Naive B cell (primary cell): ENCODE measurements at regions not wholly inside any gene's neighbourhood (a gene's known extent, or its start where the extent isn't known, plus 50 kb on each side); places are given as distances from the start of the nearest gene placed in this dataset.
"Not testable (repeated sequence)": the region's sequence is repeated elsewhere in the genome, so short reads cannot be mapped to it uniquely, and the experiment has no call there.

Source experiments
- ATAC-seq, 2 donors: fragments of 150-1000 bp; cut with Tn5 transposase; 2 replicates each; pipeline ENCODE4 v1.10.0; 2021; ENCODE audit warnings: low read depth in 2 of 2, mild to moderate bottlenecking in 2 of 2, moderate library complexity in 2 of 2
- DNase-seq: peaks from one replicate; pipeline ENCODE4 v3.0.0; 2022
- H3K27ac Mint-ChIP-seq, 6 donors: one replicate each; pipeline ENCODE4 v1.8.0; 2020 to 2022; ENCODE audit warnings: mild to moderate bottlenecking in 6 of 6, mixed read lengths in 6 of 6, moderate library complexity in 5 of 6, inconsistent platforms in 2 of 6
- H3K27me3 Mint-ChIP-seq, 3 donors: one replicate each; pipeline ENCODE4 v1.8.0; 2021 to 2022; ENCODE audit warnings: mixed read lengths in 3 of 3, mild to moderate bottlenecking in 1 of 3
- H3K36me3 Mint-ChIP-seq, 2 donors: one replicate each; pipeline ENCODE4 v1.8.0; 2020 to 2022; ENCODE audit warnings: mixed read lengths in 2 of 2, inconsistent platforms in 1 of 2, mild to moderate bottlenecking in 1 of 2
- H3K4me1 Mint-ChIP-seq, 3 donors: one replicate each; pipeline ENCODE4 v1.8.0; 2020 to 2022; ENCODE audit warnings: mixed read lengths in 3 of 3, inconsistent platforms in 1 of 3, mild to moderate bottlenecking in 1 of 3, moderate library complexity in 1 of 3
- H3K4me3 Mint-ChIP-seq, 8 donors: one replicate each; pipeline ENCODE4 v1.8.0; 2020 to 2022; ENCODE audit warnings: mild to moderate bottlenecking in 8 of 8, mixed read lengths in 8 of 8, moderate library complexity in 8 of 8, inconsistent platforms in 2 of 8
- H3K9me3 Mint-ChIP-seq, 7 donors: one replicate each; pipeline ENCODE4 v1.8.0; 2020 to 2022; ENCODE audit warnings: mixed read lengths in 7 of 7, mild to moderate bottlenecking in 5 of 7, inconsistent platforms in 2 of 7, moderate library complexity in 1 of 7

GRCh38 chr5:130616161-130616560, 548.9 kb downstream of the HINT1 start:
- Mint-ChIP-seq H3K4me1 (no peaks in the 10 kb centered on the region), H3K9me3 (peaks cover 0 to 9% (median 7%) of the 10 kb centered on the region in 7 donors), H3K27ac (no peak overlapping the region), H3K36me3 (no peaks in the 10 kb centered on the region), H3K27me3 (no peaks in the 10 kb centered on the region), H3K4me3 (no peak overlapping the region)
- DNase-seq (no peak), ATAC-seq (no peak)

- Mint-ChIP-seq H3K4me3 (no peak overlapping the region), H3K9me3 (peaks cover 0 to 13% (median 2%) of the 10 kb centered on the region in 7 donors), H3K4me1 (no peaks in the 10 kb centered on the region), H3K36me3 (no peaks in the 10 kb centered on the region), H3K27ac (no peak overlapping the region), H3K27me3 (no peaks in the 10 kb centered on the region)
- ATAC-seq (no peak), DNase-seq (no peak)
Measured at GRCh38 chr5:130605234-130605633, 559.8 kb downstream of the HINT1 start.

- not testable (repeated sequence) for H3K36me3 Mint-ChIP-seq, H3K4me3 Mint-ChIP-seq, H3K27me3 Mint-ChIP-seq, ATAC-seq, H3K27ac Mint-ChIP-seq, DNase-seq, H3K4me1 Mint-ChIP-seq
- H3K9me3 Mint-ChIP-seq: peaks cover 2 to 17% (median 7%) of the 10 kb centered on the region in 7 donors
Measured at GRCh38 chr5:130596647-130597046, 568.4 kb downstream of the HINT1 start.

- ATAC-seq (no peak), DNase-seq (no peak)
- Mint-ChIP-seq H3K27me3 (no peaks in the 10 kb centered on the region), H3K36me3 (no peaks in the 10 kb centered on the region), H3K9me3 (peaks cover 0 to 3% (median 0%) of the 10 kb centered on the region in 7 donors), H3K4me3 (no peak overlapping the region), H3K4me1 (no peaks in the 10 kb centered on the region), H3K27ac (no peak overlapping the region)
Measured at GRCh38 chr5:130580264-130580663, 584.8 kb downstream of the HINT1 start.

GRCh38 chr5:130578354-130578753, 586.7 kb downstream of the HINT1 start:
- no peak for ATAC-seq
- H3K4me3 Mint-ChIP-seq: no peak overlapping the region
- H3K36me3 Mint-ChIP-seq: no peaks in the 10 kb centered on the region
- peaks cover 0 to 3% (median 0%) of the 10 kb centered on the region in 7 donors for H3K9me3 Mint-ChIP-seq
- no peak for DNase-seq
- no peaks in the 10 kb centered on the region for H3K27me3 Mint-ChIP-seq
- no peaks in the 10 kb centered on the region for H3K4me1 Mint-ChIP-seq
- no peak overlapping the region for H3K27ac Mint-ChIP-seq

- ATAC-seq: no peak
Measured at GRCh38 chr5:130571076-130571475, 594.0 kb downstream of the HINT1 start.

GRCh38 chr5:130568791-130569190, 596.3 kb downstream of the HINT1 start:
- ATAC-seq (no peak), DNase-seq (no peak)
- Mint-ChIP-seq H3K9me3 (peaks cover 0 to 12% (median 5%) of the 10 kb centered on the region in 7 donors), H3K27ac (no peak overlapping the region), H3K4me3 (no peak overlapping the region), H3K36me3 (no peaks in the 10 kb centered on the region), H3K4me1 (no peaks in the 10 kb centered on the region), H3K27me3 (peaks cover 0 to 4% (median 0%) of the 10 kb centered on the region in 3 donors)

More at GRCh38 chr5:130571076-130571475, 594.0 kb downstream of the HINT1 start:
- Mint-ChIP-seq H3K4me1 (no peaks in the 10 kb centered on the region), H3K4me3 (no peak overlapping the region), H3K9me3 (peaks cover 0 to 5% (median 1%) of the 10 kb centered on the region in 7 donors), H3K27ac (no peak overlapping the region), H3K27me3 (no peaks in the 10 kb centered on the region), H3K36me3 (no peaks in the 10 kb centered on the region)
- no peak for DNase-seq

- ATAC-seq (no peak), DNase-seq (no peak)
- H3K27ac Mint-ChIP-seq: no peak overlapping the region
- H3K36me3 Mint-ChIP-seq: no peaks in the 10 kb centered on the region
- H3K4me3 Mint-ChIP-seq: no peak overlapping the region
- H3K27me3 Mint-ChIP-seq: no peaks in the 10 kb centered on the region
- H3K4me1 Mint-ChIP-seq: no peaks in the 10 kb centered on the region
- H3K9me3 Mint-ChIP-seq: peaks cover 4 to 26% (median 13%) of the 10 kb centered on the region in 7 donors
Measured at GRCh38 chr5:130555429-130555828, 609.6 kb downstream of the HINT1 start.

GRCh38 chr5:130550562-130550928, 614.5 kb downstream of the HINT1 start:
- Mint-ChIP-seq H3K27me3 (no peaks in the 10 kb centered on the region), H3K4me1 (no peaks in the 10 kb centered on the region), H3K27ac (no peak overlapping the region), H3K36me3 (peaks cover 0 to 7% of the 10 kb centered on the region in 2 donors), H3K9me3 (peaks cover 16 to 40% (median 20%) of the 10 kb centered on the region in 7 donors), H3K4me3 (no peak overlapping the region)
- ATAC-seq (no peak), DNase-seq (no peak)

- Mint-ChIP-seq H3K27me3 (no peaks in the 10 kb centered on the region), H3K4me3 (no peak overlapping the region)
Measured at GRCh38 chr5:130549884-130550561, 615.0 kb downstream of the HINT1 start.

GRCh38 chr5:130546211-130546610, 618.8 kb downstream of the HINT1 start:
- Mint-ChIP-seq H3K4me1 (no peaks in the 10 kb centered on the region), H3K36me3 (peaks cover 0 to 18% of the 10 kb centered on the region in 2 donors), H3K4me3 (no peak overlapping the region), H3K9me3 (peaks cover 24 to 52% (median 37%) of the 10 kb centered on the region in 7 donors), H3K27me3 (no peaks in the 10 kb centered on the region), H3K27ac (no peak overlapping the region)
- DNase-seq (no peak), ATAC-seq (no peak)

More at GRCh38 chr5:130549884-130550561, 615.0 kb downstream of the HINT1 start:
- no peak for DNase-seq
- Mint-ChIP-seq H3K36me3 (peaks cover 0 to 13% of the 10 kb centered on the region in 2 donors), H3K27ac (no peak overlapping the region), H3K4me1 (no peaks in the 10 kb centered on the region), H3K9me3 (peaks cover 21 to 46% (median 25%) of the 10 kb centered on the region in 7 donors)
- ATAC-seq: no peak

GRCh38 chr5:130545291-130545690, 619.8 kb downstream of the HINT1 start:
- H3K27ac Mint-ChIP-seq: no peak overlapping the region
- ATAC-seq (no peak), DNase-seq (no peak)
- H3K4me3 Mint-ChIP-seq: no peak overlapping the region
- H3K4me1 Mint-ChIP-seq: no peaks in the 10 kb centered on the region
- H3K27me3 Mint-ChIP-seq: no peaks in the 10 kb centered on the region
- peaks cover 0 to 18% of the 10 kb centered on the region in 2 donors for H3K36me3 Mint-ChIP-seq
- peaks cover 24 to 52% (median 40%) of the 10 kb centered on the region in 7 donors for H3K9me3 Mint-ChIP-seq

- Mint-ChIP-seq H3K9me3 (peaks cover 8 to 30% (median 26%) of the 10 kb centered on the region in 7 donors), H3K4me1 (no peaks in the 10 kb centered on the region), H3K27me3 (no peaks in the 10 kb centered on the region), H3K27ac (no peak overlapping the region), H3K4me3 (no peak overlapping the region), H3K36me3 (peaks cover 0 to 10% of the 10 kb centered on the region in 2 donors)
- ATAC-seq (no peak), DNase-seq (no peak)
Measured at GRCh38 chr5:130541617-130542221, 623.3 kb downstream of the HINT1 start.

- H3K36me3 Mint-ChIP-seq: no peaks in the 10 kb centered on the region
- no peak overlapping the region for H3K4me3 Mint-ChIP-seq
- no peak for ATAC-seq
- H3K27ac Mint-ChIP-seq: no peak overlapping the region
- no peaks in the 10 kb centered on the region for H3K27me3 Mint-ChIP-seq
- H3K9me3 Mint-ChIP-seq: peaks cover 0 to 10% (median 2%) of the 10 kb centered on the region in 7 donors
- H3K4me1 Mint-ChIP-seq: no peaks in the 10 kb centered on the region
- no peak for DNase-seq
Measured at GRCh38 chr5:130536691-130537090, 628.4 kb downstream of the HINT1 start.
